CD14-positive monocyte (primary cell): ENCODE measurements at regions not wholly inside any gene's neighbourhood (a gene's known extent, or its start where the extent isn't known, plus 50 kb on each side); places are given as distances from the start of the nearest gene placed in this dataset.

Experiments
- DNase-seq, 3 donors: peaks; one replicate each; pipeline ENCODE4 v3.0.0-alpha.2; 2011 to 2022
- H2AFZ ChIP-seq: 2 replicates; pipeline ENCODE4 v1.6.0; 2012; ENCODE audit warnings: mild to moderate bottlenecking, low read depth, low read length, inconsistent platforms; ENCODE audit not compliant: insufficient read depth, poor library complexity, severe bottlenecking
- H3K27ac ChIP-seq, 2 donors: 1 replicate in 1 of 2; 2 replicates in 1 of 2; pipeline ENCODE4 v1.5.1; 2012 to 2013; ENCODE audit warnings: low read length in 2 of 2, control low read depth in 1 of 2, inconsistent platforms in 1 of 2, low read depth in 1 of 2, mild to moderate bottlenecking in 1 of 2
- H3K27me3 ChIP-seq, 2 donors: one replicate each; pipeline versions ENCODE4 v1.6.0 to v1.6.1; 2011 to 2013; ENCODE audit warnings: low read length in 2 of 2; ENCODE audit not compliant: control insufficient read depth in 2 of 2, insufficient read depth in 2 of 2
- H3K36me3 ChIP-seq, 2 donors: replicated peaks in 1 of 2; 1 replicate in 1 of 2; 2 replicates in 1 of 2; pipeline versions ENCODE4 v1.5.1 to v1.6.1; 2012 to 2013; ENCODE audit warnings: low read length in 2 of 2, control low read depth in 1 of 2, inconsistent platforms in 1 of 2, mild to moderate bottlenecking in 1 of 2; ENCODE audit not compliant: insufficient read depth in 2 of 2, control insufficient read depth in 1 of 2
- H3K4me1 ChIP-seq, 2 donors: 1 replicate in 1 of 2; 2 replicates in 1 of 2; pipeline versions ENCODE4 v1.5.1 to v1.6.1; 2012 to 2013; ENCODE audit warnings: low read length in 2 of 2, control low read depth in 1 of 2, inconsistent platforms in 1 of 2, mild to moderate bottlenecking in 1 of 2, moderate library complexity in 1 of 2; ENCODE audit not compliant: insufficient read depth in 2 of 2, control insufficient read depth in 1 of 2
- H3K4me2 ChIP-seq: replicated peaks from 2 replicates; pipeline ENCODE3; 2012; ENCODE audit warnings: low read length, moderate library complexity, mild to moderate bottlenecking; ENCODE audit not compliant: poor library complexity, severe bottlenecking; ENCODE audit errors: extremely low read depth
- H3K4me3 ChIP-seq, 3 experiments: fragments of 200-600 bp in 1 of 3; sonication (generic) in 1 of 3; replicated peaks in 1 of 3; 1 replicate in 2 of 3; 2 replicates in 1 of 3; pipeline ENCODE4 v1.5.1; 2011 to 2013; ENCODE audit warnings: low read length in 3 of 3, mild to moderate bottlenecking in 3 of 3, control low read depth in 2 of 3, low read depth in 2 of 3, inconsistent platforms in 1 of 3, moderate library complexity in 1 of 3
- H3K79me2 ChIP-seq: 2 replicates; pipeline ENCODE4 v1.6.0; 2012; ENCODE audit warnings: mild to moderate bottlenecking, control low read depth, inconsistent platforms, low read length, moderate library complexity; ENCODE audit not compliant: insufficient read depth
- H3K9ac ChIP-seq: 2 replicates; pipeline ENCODE4 v1.6.0; 2017; ENCODE audit warnings: low read length, mild to moderate bottlenecking; ENCODE audit not compliant: insufficient read depth, poor library complexity, severe bottlenecking
- H3K9me3 ChIP-seq, 2 donors: replicated peaks in 1 of 2; 1 replicate in 1 of 2; 2 replicates in 1 of 2; pipeline versions ENCODE4 v1.5.1 to v1.6.1; 2012 to 2013; ENCODE audit warnings: low read length in 2 of 2, control low read depth in 1 of 2; ENCODE audit not compliant: control insufficient read depth in 1 of 2, insufficient read depth in 1 of 2
- H4K20me1 ChIP-seq: 2 replicates; pipeline ENCODE4 v1.6.0; 2012; ENCODE audit warnings: mild to moderate bottlenecking, low read length, control low read depth, moderate library complexity; ENCODE audit not compliant: insufficient read depth
- H3K27ac Mint-ChIP-seq, 7 donors: one replicate each; pipeline ENCODE4 v1.8.0; 2020; ENCODE audit warnings: mild to moderate bottlenecking in 7 of 7, mixed read lengths in 7 of 7, moderate library complexity in 6 of 7, inconsistent platforms in 2 of 7
- H3K27me3 Mint-ChIP-seq, 3 donors: one replicate each; pipeline ENCODE4 v1.8.0; 2021 to 2022; ENCODE audit warnings: low read depth in 3 of 3, mild to moderate bottlenecking in 3 of 3, mixed read lengths in 3 of 3, moderate library complexity in 3 of 3, inconsistent platforms in 1 of 3
- H3K36me3 Mint-ChIP-seq, 2 donors: one replicate each; pipeline ENCODE4 v1.8.0; 2020; ENCODE audit warnings: mixed read lengths in 2 of 2, inconsistent platforms in 1 of 2, mild to moderate bottlenecking in 1 of 2
- H3K4me1 Mint-ChIP-seq: one replicate; pipeline ENCODE4 v1.8.0; 2020; ENCODE audit warnings: mild to moderate bottlenecking, mixed read lengths
- H3K4me3 Mint-ChIP-seq, 2 donors: one replicate each; pipeline ENCODE4 v1.8.0; 2020; ENCODE audit warnings: mild to moderate bottlenecking in 2 of 2, mixed read lengths in 2 of 2, moderate library complexity in 1 of 2
- H3K9me3 Mint-ChIP-seq, 7 donors: one replicate each; pipeline ENCODE4 v1.8.0; 2020 to 2022; ENCODE audit warnings: mixed read lengths in 7 of 7, mild to moderate bottlenecking in 6 of 7, moderate library complexity in 6 of 7, inconsistent platforms in 2 of 7
- WGBS: methylation state at CpG from one replicate; pipeline ENCODE4 v1.1.5; 2013; ENCODE audit warnings: missing lambda C conversion rate; ENCODE audit not compliant: insufficient coverage; 5-methylcytosine and 5-hydroxymethylcytosine counted together
- intact Hi-C, 2 donors: fragments of 100-400 bp; cut with micrococcal nuclease; formaldehyde crosslinking; loops; one replicate each; pipeline versions ENCODE4 v1.15.0 to v1.15.1; 2023
- TF ChIP-seq, protein P1 (sequence below): fragments of 200-600 bp; IDR thresholded peaks from one replicate; pipeline ENCODE4 v1.8.0; 2022; ENCODE audit warnings: antibody characterized with exemption, mild to moderate bottlenecking

DNA sequence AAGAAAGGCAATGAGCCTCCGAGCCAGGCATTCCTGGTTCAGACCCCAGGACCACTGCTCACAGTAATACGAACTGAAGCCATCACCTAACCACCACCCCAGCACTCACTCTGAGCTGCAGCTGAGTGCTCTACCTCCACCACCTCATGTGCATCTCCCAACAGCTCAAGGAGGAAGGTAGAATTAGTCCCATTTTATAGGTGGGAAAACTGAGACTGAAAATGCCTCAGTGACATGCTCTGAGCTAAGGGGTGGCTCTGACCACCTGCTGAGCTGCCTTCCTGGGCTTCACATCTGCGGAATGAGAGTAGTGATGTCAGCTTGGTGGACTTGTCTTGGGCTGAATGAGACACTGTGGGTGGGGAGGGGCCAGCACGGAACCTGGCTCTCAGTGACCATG, 159.7 kb upstream of the UNC5B start:
- H3K4me1 ChIP-seq = no peaks in the 10 kb centered on the region
- TF ChIP-seq, protein P1, sequence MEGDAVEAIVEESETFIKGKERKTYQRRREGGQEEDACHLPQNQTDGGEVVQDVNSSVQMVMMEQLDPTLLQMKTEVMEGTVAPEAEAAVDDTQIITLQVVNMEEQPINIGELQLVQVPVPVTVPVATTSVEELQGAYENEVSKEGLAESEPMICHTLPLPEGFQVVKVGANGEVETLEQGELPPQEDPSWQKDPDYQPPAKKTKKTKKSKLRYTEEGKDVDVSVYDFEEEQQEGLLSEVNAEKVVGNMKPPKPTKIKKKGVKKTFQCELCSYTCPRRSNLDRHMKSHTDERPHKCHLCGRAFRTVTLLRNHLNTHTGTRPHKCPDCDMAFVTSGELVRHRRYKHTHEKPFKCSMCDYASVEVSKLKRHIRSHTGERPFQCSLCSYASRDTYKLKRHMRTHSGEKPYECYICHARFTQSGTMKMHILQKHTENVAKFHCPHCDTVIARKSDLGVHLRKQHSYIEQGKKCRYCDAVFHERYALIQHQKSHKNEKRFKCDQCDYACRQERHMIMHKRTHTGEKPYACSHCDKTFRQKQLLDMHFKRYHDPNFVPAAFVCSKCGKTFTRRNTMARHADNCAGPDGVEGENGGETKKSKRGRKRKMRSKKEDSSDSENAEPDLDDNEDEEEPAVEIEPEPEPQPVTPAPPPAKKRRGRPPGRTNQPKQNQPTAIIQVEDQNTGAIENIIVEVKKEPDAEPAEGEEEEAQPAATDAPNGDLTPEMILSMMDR = no peak
- DNase-seq = no peak
- no peak overlapping the region for H3K4me3 ChIP-seq
- no peak overlapping the region for H3K4me3 Mint-ChIP-seq
- H3K36me3 ChIP-seq = no peaks in the 10 kb centered on the region
- intact Hi-C loops = no loop called here
- no peaks in the 10 kb centered on the region for H3K9me3 ChIP-seq
- no peaks in the 10 kb centered on the region for H3K4me1 Mint-ChIP-seq
- H3K79me2 ChIP-seq = no peaks in the 10 kb centered on the region
- H3K36me3 Mint-ChIP-seq = no peaks in the 10 kb centered on the region
- no peak overlapping the region for H3K27ac Mint-ChIP-seq
- peaks cover 0 to 4% (median 0%) of the 10 kb centered on the region in 7 donors for H3K9me3 Mint-ChIP-seq
- H3K9ac ChIP-seq = no peak overlapping the region
- no peak overlapping the region for H2AFZ ChIP-seq
- WGBS = 93% methylated on average over 2 of the region's 4 CpGs
- H4K20me1 ChIP-seq = no peaks in the 10 kb centered on the region
- no peaks in the 10 kb centered on the region for H3K27me3 ChIP-seq
- H3K27me3 Mint-ChIP-seq = peaks cover 2% of the 10 kb centered on the region in 3 donors
- H3K4me2 ChIP-seq = no peak overlapping the region
- no peak overlapping the region for H3K27ac ChIP-seq

DNA sequence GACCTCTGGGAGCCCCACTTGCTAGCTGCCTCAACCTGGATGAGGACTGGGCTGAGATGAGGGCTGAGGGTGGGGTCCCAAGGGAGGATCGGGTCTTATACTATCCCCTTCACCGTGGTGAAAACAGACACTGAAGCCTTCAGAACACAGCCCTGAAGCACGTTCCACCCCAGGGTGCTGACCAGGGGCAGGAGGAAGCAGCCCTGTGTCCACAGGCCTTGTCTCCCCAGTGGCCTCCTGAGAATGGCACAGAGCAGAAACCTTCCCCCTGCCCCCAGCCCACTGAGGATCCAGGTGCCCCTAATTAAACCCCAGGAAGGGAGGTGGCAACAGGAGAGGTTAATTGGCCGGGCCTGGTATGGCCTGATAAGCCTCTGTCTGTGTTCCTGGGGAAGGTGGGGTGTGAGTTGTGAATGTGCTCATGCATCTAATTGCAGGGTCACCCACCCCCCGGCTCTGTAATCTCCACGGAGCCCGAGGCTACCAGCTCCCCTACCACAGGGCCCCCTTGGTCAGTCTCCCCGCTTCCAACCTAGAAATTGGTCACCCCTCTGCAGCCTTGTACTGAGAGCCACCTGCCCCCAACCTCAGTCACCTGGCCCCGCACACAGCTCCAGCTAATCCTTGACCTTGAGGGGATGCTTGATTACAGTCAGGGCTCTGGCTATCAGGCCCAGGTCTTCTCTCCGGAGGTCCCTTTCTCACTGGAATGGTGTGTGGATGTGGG, 159.0 kb upstream of the UNC5B start:
- H3K4me1 ChIP-seq = no peaks in the 10 kb centered on the region
- no peaks in the 10 kb centered on the region for H3K36me3 ChIP-seq
- Mint-ChIP-seq H3K27ac (no peak overlapping the region), H3K4me1 (no peaks in the 10 kb centered on the region), H3K36me3 (no peaks in the 10 kb centered on the region), H3K9me3 (peaks cover 0 to 4% (median 0%) of the 10 kb centered on the region in 7 donors), H3K4me3 (no peak overlapping the region), H3K27me3 (peaks cover 2% of the 10 kb centered on the region in 3 donors)
- no peaks in the 10 kb centered on the region for H3K27me3 ChIP-seq
- no peak for DNase-seq
- 89% methylated on average over 8 of the region's 10 CpGs for WGBS
- no peak overlapping the region for H2AFZ ChIP-seq
- intact Hi-C loops = no loop called here
- TF ChIP-seq, protein P1 = no peak
- no peaks in the 10 kb centered on the region for H3K9me3 ChIP-seq
- H3K9ac ChIP-seq = no peak overlapping the region
- H4K20me1 ChIP-seq = no peaks in the 10 kb centered on the region
- no peak overlapping the region for H3K27ac ChIP-seq
- no peak overlapping the region for H3K4me3 ChIP-seq
- H3K79me2 ChIP-seq = no peaks in the 10 kb centered on the region
- H3K4me2 ChIP-seq = no peak overlapping the region
